ENCODE measurements at regions not wholly inside any gene's neighbourhood (a gene's known extent, or its start where the extent isn't known, plus 50 kb on each side); places are given as distances from the start of the nearest gene placed in this dataset.

DNA sequence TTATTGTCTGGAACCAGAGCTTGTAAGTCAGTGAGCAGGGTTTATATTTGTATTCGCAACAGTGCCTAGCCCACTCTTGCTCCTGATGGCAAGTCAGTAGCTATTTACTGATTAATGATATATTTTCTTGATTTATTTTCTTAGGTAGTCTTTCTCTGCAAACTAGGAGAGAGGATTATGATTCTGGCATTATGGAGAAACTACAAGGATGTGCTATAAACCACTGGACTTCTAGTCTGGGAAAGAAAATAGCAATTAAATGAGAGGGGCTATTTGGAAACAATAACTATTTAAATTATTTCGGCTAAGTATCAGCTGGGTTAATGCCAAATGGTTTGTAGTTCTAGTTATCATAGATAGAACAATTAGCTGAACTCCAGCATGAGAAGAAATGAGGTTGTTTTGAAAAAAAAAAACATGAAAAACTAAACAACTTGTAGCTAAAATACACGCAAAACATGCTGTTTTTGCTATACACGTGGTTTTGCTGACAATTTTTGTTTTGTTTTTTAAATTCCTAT lies 304.9 kb upstream of the TCF21 start:
- Histone ChIP-seq H3K4me3 (ENCODE audit: low read length in 2 of 2) (no peak overlapping the region), H3K27ac (ENCODE audit: low read depth in 2 of 2, low read length in 2 of 2) (no peak overlapping the region), H3K36me3 (ENCODE audit: control insufficient read depth in 2 of 2, insufficient read depth in 2 of 2, low read length in 2 of 2) (no peaks in the 10 kb centered on the region), H3K4me1 (ENCODE audit: control insufficient read depth in 2 of 2, insufficient read depth in 2 of 2, low read length in 2 of 2) (no peaks in the 10 kb centered on the region), H3K9ac (ENCODE audit: low read depth in 1 of 2, low read length in 2 of 2) (no peak overlapping the region), H3K9me3 (ENCODE audit: control insufficient read depth in 2 of 2, low read length in 2 of 2) (no peaks in the 10 kb centered on the region), H3K27me3 (ENCODE audit: control insufficient read depth in 2 of 2, insufficient read depth in 2 of 2, low read length in 2 of 2) (no peaks in the 10 kb centered on the region)

DNA sequence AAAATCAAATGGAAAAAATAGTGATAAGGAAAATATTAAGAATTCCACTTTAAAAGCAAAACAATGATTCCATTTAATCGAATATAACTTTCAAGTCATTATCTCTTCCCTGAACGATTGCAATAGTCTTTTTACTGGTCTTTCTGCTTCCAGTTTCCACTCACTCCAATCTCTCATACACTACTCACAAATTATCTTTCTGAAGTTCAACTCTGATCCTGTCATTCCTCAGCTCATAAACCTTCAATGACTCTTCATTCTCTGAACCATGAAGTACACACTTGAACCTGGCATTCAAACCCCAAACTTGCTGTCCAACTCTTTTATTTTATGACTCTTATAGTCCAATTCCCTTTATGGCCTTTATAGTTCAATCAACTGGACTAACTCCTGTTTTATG lies 304.1 kb upstream of the TCF21 start:
- H3K27ac ChIP-seq (ENCODE audit: low read depth in 2 of 2, low read length in 2 of 2), result no peak overlapping the region
- H3K9me3 ChIP-seq (ENCODE audit: control insufficient read depth in 2 of 2, low read length in 2 of 2), result no peaks in the 10 kb centered on the region
- H3K36me3 ChIP-seq (ENCODE audit: control insufficient read depth in 2 of 2, insufficient read depth in 2 of 2, low read length in 2 of 2), result no peaks in the 10 kb centered on the region
- H3K4me3 ChIP-seq (ENCODE audit: low read length in 2 of 2), result no peak overlapping the region
- H3K4me1 ChIP-seq (ENCODE audit: control insufficient read depth in 2 of 2, insufficient read depth in 2 of 2, low read length in 2 of 2), result no peaks in the 10 kb centered on the region
- H3K9ac ChIP-seq (ENCODE audit: low read depth in 1 of 2, low read length in 2 of 2), result no peak overlapping the region
- H3K27me3 ChIP-seq (ENCODE audit: control insufficient read depth in 2 of 2, insufficient read depth in 2 of 2, low read length in 2 of 2), result no peaks in the 10 kb centered on the region

DNA sequence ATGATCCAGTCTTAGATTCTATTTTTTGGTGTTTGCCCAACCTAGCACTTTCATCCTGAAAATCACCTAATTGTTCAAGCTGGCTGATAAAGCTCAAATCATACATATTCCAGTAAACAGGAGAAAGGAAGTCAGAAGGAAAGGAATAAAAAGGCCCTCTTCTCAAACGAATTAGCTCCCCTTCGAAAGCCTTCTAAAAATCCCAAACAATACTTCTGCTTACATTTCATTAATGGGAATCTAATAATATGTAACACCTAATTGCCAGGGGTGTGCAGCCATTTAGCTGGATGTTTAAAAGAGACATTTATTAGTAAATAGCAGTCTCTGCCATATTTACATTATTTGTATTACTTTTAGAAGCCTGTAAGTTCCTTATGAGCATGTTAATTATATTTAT lies 302.9 kb upstream of the TCF21 start:
- Histone ChIP-seq H3K4me1 (ENCODE audit: control insufficient read depth in 2 of 2, insufficient read depth in 2 of 2, low read length in 2 of 2) (no peaks in the 10 kb centered on the region), H3K36me3 (ENCODE audit: control insufficient read depth in 2 of 2, insufficient read depth in 2 of 2, low read length in 2 of 2) (no peaks in the 10 kb centered on the region), H3K27ac (ENCODE audit: low read depth in 2 of 2, low read length in 2 of 2) (no peak overlapping the region), H3K9ac (ENCODE audit: low read depth in 1 of 2, low read length in 2 of 2) (no peak overlapping the region), H3K4me3 (ENCODE audit: low read length in 2 of 2) (no peak overlapping the region), H3K9me3 (ENCODE audit: control insufficient read depth in 2 of 2, low read length in 2 of 2) (no peaks in the 10 kb centered on the region), H3K27me3 (ENCODE audit: control insufficient read depth in 2 of 2, insufficient read depth in 2 of 2, low read length in 2 of 2) (no peaks in the 10 kb centered on the region)

DNA sequence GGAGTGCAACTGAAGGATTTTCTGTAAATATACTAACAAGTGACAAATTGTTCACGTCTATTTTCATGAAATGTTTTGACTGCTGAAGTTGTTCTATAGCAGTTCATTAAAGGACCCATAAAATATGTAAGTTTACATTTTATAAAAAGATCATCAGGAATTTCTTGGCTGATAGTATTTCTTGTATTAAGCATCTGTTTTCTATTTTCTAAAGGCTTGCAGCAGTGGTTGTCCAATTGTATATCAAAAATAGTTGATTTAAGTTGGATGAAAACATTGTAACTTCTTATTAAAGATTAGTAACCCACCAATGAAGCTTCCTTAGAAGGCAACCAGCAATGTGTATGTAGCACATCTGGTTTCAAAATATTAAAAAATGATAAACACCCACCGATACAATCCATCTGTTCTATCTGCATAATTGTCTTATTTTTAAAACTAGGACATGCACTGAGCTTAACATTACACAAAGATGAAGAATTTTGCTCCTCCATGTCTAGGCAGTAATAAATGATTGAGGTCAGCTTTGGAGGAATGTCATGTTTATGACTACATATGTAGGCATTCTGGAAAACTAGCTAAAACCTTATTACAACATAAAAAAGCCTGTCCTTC lies 301.3 kb upstream of the TCF21 start:
- Histone ChIP-seq H3K36me3 (ENCODE audit: control insufficient read depth in 2 of 2, insufficient read depth in 2 of 2, low read length in 2 of 2) (no peaks in the 10 kb centered on the region), H3K4me1 (ENCODE audit: control insufficient read depth in 2 of 2, insufficient read depth in 2 of 2, low read length in 2 of 2) (no peaks in the 10 kb centered on the region), H3K9me3 (ENCODE audit: control insufficient read depth in 2 of 2, low read length in 2 of 2) (no peaks in the 10 kb centered on the region), H3K27ac (ENCODE audit: low read depth in 2 of 2, low read length in 2 of 2) (no peak overlapping the region), H3K4me3 (ENCODE audit: low read length in 2 of 2) (no peak overlapping the region), H3K27me3 (ENCODE audit: control insufficient read depth in 2 of 2, insufficient read depth in 2 of 2, low read length in 2 of 2) (no peaks in the 10 kb centered on the region), H3K9ac (ENCODE audit: low read depth in 1 of 2, low read length in 2 of 2) (no peak overlapping the region)

DNA sequence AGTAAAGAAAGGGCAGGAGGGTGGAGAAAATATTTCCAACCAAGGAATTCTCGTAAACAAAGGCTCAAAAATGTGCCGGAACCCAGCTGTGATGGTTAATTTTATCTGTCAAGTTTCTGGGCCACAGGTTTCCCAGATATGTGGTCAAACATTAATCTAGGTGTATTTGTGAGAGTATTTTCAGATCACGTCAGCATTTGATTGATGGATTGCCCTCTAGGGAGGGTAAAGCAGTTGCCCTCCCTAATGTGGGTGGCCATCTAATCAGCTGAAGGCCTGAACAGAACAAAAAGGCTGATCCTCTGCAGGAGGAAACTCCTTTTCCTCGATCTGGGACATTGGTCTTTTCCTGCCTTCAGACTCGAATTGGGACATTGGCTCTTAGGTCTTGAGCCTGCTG lies 298.7 kb upstream of the TCF21 start:
- no peaks in the 10 kb centered on the region for H3K36me3 ChIP-seq (ENCODE audit: control insufficient read depth in 2 of 2, insufficient read depth in 2 of 2, low read length in 2 of 2)
- no peak overlapping the region for H3K9ac ChIP-seq (ENCODE audit: low read depth in 1 of 2, low read length in 2 of 2)
- H3K27ac ChIP-seq (ENCODE audit: low read depth in 2 of 2, low read length in 2 of 2), result no peak overlapping the region
- no peak overlapping the region for H3K4me3 ChIP-seq (ENCODE audit: low read length in 2 of 2)
- no peaks in the 10 kb centered on the region for H3K27me3 ChIP-seq (ENCODE audit: control insufficient read depth in 2 of 2, insufficient read depth in 2 of 2, low read length in 2 of 2)
- no peaks in the 10 kb centered on the region for H3K9me3 ChIP-seq (ENCODE audit: control insufficient read depth in 2 of 2, low read length in 2 of 2)
- no peaks in the 10 kb centered on the region for H3K4me1 ChIP-seq (ENCODE audit: control insufficient read depth in 2 of 2, insufficient read depth in 2 of 2, low read length in 2 of 2)

DNA sequence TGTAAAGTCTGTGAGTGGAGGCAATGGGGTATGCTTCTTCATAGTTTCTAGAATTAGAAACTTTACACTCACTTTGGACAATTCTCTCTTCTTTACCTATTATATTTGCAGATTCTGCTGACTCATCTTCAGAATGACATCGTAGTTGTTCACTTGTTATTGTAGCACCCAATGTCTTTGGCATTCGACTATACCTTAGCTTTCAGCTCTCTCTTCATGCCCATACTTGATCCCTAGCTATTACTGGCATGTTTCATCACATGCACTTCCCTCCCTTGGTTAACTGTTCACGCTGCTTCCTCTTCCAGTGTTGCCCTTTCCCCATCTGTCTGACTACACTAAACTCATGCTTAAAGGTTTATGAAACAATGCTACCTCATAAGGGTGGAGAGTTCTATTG lies 298.1 kb upstream of the TCF21 start:
- H3K27ac ChIP-seq (ENCODE audit: low read depth in 2 of 2, low read length in 2 of 2), result no peak overlapping the region
- H3K9me3 ChIP-seq (ENCODE audit: control insufficient read depth in 2 of 2, low read length in 2 of 2), result no peaks in the 10 kb centered on the region
- H3K9ac ChIP-seq (ENCODE audit: low read depth in 1 of 2, low read length in 2 of 2), result no peak overlapping the region
- no peaks in the 10 kb centered on the region for H3K4me1 ChIP-seq (ENCODE audit: control insufficient read depth in 2 of 2, insufficient read depth in 2 of 2, low read length in 2 of 2)
- H3K4me3 ChIP-seq (ENCODE audit: low read length in 2 of 2), result no peak overlapping the region
- H3K36me3 ChIP-seq (ENCODE audit: control insufficient read depth in 2 of 2, insufficient read depth in 2 of 2, low read length in 2 of 2), result no peaks in the 10 kb centered on the region
- no peaks in the 10 kb centered on the region for H3K27me3 ChIP-seq (ENCODE audit: control insufficient read depth in 2 of 2, insufficient read depth in 2 of 2, low read length in 2 of 2)

DNA sequence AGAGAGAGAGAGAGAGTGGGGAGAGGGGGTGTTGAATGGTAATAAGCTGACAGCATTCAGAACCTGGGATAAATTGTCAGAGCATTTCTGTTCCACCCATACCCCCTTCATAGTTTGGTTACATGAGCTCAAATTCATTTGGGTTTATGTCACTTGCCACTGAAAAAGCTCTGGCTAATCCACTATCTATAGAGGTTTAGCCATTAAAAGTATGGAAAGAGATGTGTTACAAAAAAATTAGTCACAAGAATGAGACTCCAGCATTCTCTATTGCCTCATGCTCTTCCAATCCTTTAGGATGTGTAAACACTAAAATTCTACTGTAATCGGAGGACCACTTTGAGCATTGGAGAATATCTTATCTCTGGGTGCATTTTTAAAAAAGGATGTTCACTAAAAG lies 297.6 kb upstream of the TCF21 start:
- no peak overlapping the region for H3K9ac ChIP-seq (ENCODE audit: low read depth in 1 of 2, low read length in 2 of 2)
- no peaks in the 10 kb centered on the region for H3K36me3 ChIP-seq (ENCODE audit: control insufficient read depth in 2 of 2, insufficient read depth in 2 of 2, low read length in 2 of 2)
- H3K27ac ChIP-seq (ENCODE audit: low read depth in 2 of 2, low read length in 2 of 2), result no peak overlapping the region
- no peaks in the 10 kb centered on the region for H3K9me3 ChIP-seq (ENCODE audit: control insufficient read depth in 2 of 2, low read length in 2 of 2)
- H3K27me3 ChIP-seq (ENCODE audit: control insufficient read depth in 2 of 2, insufficient read depth in 2 of 2, low read length in 2 of 2), result no peaks in the 10 kb centered on the region
- H3K4me1 ChIP-seq (ENCODE audit: control insufficient read depth in 2 of 2, insufficient read depth in 2 of 2, low read length in 2 of 2), result no peaks in the 10 kb centered on the region
- no peak overlapping the region for H3K4me3 ChIP-seq (ENCODE audit: low read length in 2 of 2)

DNA sequence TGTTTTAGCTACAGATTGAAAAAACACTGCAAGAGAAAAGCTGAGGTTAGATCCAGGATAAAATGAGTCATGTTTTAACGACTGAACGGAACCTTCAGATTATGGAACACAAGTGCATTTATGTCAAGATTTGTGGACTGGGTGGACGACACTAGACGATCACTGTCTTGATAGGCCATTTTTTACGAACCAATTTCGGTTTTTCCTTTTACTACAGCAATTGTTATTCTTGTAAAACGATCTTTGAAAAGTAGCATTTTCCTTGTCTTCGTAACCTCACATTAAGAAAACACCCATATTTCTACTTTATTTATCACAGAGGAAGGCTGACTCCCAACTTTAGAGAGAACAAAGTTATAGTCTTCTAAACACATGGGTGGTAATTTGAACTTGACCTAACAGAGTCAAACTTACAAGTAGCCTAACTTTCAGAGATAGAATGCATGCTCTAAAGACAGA lies 294.2 kb upstream of the TCF21 start:
- no peaks in the 10 kb centered on the region for H3K27me3 ChIP-seq (ENCODE audit: control insufficient read depth in 2 of 2, insufficient read depth in 2 of 2, low read length in 2 of 2)
- H3K36me3 ChIP-seq (ENCODE audit: control insufficient read depth in 2 of 2, insufficient read depth in 2 of 2, low read length in 2 of 2), result no peaks in the 10 kb centered on the region
- H3K4me3 ChIP-seq (ENCODE audit: low read length in 2 of 2), result no peak overlapping the region
- no peak overlapping the region for H3K27ac ChIP-seq (ENCODE audit: low read depth in 2 of 2, low read length in 2 of 2)
- H3K4me1 ChIP-seq (ENCODE audit: control insufficient read depth in 2 of 2, insufficient read depth in 2 of 2, low read length in 2 of 2), result no peaks in the 10 kb centered on the region
- H3K9me3 ChIP-seq (ENCODE audit: control insufficient read depth in 2 of 2, low read length in 2 of 2), result no peaks in the 10 kb centered on the region
- H3K9ac ChIP-seq (ENCODE audit: low read depth in 1 of 2, low read length in 2 of 2), result no peak overlapping the region

DNA sequence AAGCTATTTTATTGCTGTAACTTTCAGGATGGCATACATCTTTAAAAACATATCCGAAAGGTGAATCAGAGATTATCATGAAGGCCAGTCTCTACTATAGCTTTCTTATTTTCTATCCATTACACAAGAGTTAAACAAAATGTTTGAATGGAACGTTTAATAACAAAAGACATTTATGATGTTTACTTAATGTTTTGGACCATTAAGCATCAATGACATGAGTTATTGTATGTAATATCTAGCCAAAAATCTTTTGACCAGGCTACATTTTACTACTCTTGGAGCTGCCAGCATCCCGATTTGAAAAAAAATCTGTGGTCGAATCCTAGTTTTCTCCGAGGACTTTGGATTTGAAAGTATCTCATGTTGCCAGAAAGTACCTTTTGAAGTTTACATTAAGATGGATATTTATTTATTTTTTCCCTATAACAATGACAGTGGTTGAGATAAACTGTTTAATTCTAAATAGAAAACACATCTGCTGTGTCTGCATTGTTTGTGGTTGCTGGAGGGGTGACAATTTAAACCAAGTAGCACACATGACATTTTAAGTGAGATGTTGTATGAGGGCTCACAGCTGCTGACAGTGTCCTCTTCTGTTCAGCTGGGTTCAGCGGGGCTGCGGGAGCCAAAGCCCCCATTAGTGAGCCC lies 293.7 kb upstream of the TCF21 start:
- Histone ChIP-seq H3K27me3 (ENCODE audit: control insufficient read depth in 2 of 2, insufficient read depth in 2 of 2, low read length in 2 of 2) (no peaks in the 10 kb centered on the region), H3K4me1 (ENCODE audit: control insufficient read depth in 2 of 2, insufficient read depth in 2 of 2, low read length in 2 of 2) (no peaks in the 10 kb centered on the region), H3K9me3 (ENCODE audit: control insufficient read depth in 2 of 2, low read length in 2 of 2) (no peaks in the 10 kb centered on the region), H3K4me3 (ENCODE audit: low read length in 2 of 2) (no peak overlapping the region), H3K36me3 (ENCODE audit: control insufficient read depth in 2 of 2, insufficient read depth in 2 of 2, low read length in 2 of 2) (no peaks in the 10 kb centered on the region), H3K27ac (ENCODE audit: low read depth in 2 of 2, low read length in 2 of 2) (no peak overlapping the region), H3K9ac (ENCODE audit: low read depth in 1 of 2, low read length in 2 of 2) (no peak overlapping the region)

DNA sequence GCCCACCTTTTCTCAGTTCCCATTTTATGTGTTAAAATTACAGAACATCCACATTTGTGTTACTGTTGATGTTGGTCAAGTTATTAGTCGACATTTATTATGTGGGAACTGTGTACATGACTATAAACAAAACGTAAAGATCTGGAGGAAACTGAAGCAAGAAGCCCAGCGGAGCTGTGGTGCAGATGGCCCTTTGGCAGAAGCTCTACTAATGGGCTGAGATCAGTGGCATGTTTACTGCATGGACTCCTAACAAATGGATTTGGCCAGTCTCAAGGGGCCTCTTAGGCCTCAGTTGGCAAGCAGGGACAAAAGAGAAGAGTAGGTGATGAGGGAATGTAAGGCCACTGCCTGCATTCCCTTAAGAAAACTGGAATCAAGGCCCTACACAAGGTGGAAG lies 282.1 kb upstream of the TCF21 start:
- Histone ChIP-seq H3K4me3 (ENCODE audit: low read length in 2 of 2) (no peak overlapping the region), H3K27me3 (ENCODE audit: control insufficient read depth in 2 of 2, insufficient read depth in 2 of 2, low read length in 2 of 2) (no peaks in the 10 kb centered on the region), H3K27ac (ENCODE audit: low read depth in 2 of 2, low read length in 2 of 2) (no peak overlapping the region), H3K4me1 (ENCODE audit: control insufficient read depth in 2 of 2, insufficient read depth in 2 of 2, low read length in 2 of 2) (no peaks in the 10 kb centered on the region), H3K9me3 (ENCODE audit: control insufficient read depth in 2 of 2, low read length in 2 of 2) (no peaks in the 10 kb centered on the region), H3K36me3 (ENCODE audit: control insufficient read depth in 2 of 2, insufficient read depth in 2 of 2, low read length in 2 of 2) (no peaks in the 10 kb centered on the region), H3K9ac (ENCODE audit: low read depth in 1 of 2, low read length in 2 of 2) (no peak overlapping the region)
